ENCODE measurements at regions not wholly inside any gene's neighbourhood (a gene's known extent, or its start where the extent isn't known, plus 50 kb on each side); places are given as distances from the start of the nearest gene placed in this dataset.

DNA sequence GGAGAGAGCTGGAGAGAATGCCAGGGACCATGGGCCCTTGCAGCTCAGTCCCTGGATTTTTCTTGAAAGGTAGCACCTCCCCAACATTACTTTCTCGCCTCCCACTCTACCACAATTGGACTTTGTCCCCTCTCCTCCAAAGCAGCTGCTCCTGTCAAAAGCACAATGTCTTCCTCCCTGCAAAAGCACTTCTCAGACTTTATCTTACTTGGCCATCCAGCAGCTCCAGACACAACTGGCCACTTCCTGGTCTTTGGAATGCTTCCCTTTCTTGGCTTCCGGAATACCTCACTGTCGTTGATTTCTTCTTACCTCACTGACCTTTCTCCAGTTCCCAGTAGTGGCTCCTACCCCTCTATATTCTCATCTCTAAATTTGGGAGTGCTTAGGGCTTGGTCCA lies 134.6 kb upstream of the PROK2 start:
- H3K36me3 ChIP-seq (ENCODE audit: control insufficient read depth, insufficient read depth, low read length) = no peaks in the 10 kb centered on the region
- no peak overlapping the region for H3K4me3 ChIP-seq (ENCODE audit: low read depth, low read length)
- H3K4me1 ChIP-seq (ENCODE audit: control insufficient read depth, insufficient read depth, low read length) = peaks cover 9% of the 10 kb centered on the region
- no peaks in the 10 kb centered on the region for H3K9me3 ChIP-seq (ENCODE audit: control insufficient read depth, insufficient read depth, low read length)
- DNase-seq (ENCODE audit: low read depth in 4 of 6, low spot score in 6 of 6) = no peak
- no peaks in the 10 kb centered on the region for H3K27me3 ChIP-seq (ENCODE audit: control insufficient read depth, insufficient read depth, low read length)
- H3K27ac ChIP-seq (ENCODE audit: low read depth, low read length) = no peak overlapping the region
- 80% methylated on average over 3 of the region's 3 CpGs for WGBS (ENCODE audit: insufficient coverage)

DNA sequence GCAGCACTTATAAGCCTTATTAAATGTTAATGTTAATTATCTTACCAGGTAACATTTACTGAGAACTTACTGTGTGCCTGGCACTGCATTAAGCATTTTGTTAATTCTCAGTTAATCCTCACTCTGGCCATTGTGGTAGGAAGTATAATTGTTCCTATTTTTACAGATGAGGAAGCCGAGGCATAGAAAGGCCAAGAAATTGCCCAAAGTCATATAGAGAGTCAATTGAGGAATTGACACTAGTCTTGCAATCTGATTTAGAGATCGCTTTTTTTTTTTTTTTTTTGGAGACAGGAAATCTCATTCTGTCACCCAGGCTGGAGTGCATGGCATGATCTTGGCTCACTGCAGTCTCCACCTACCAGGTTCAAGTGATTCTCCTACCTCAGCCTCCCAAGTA lies 132.6 kb upstream of the PROK2 start:
- no peak overlapping the region for H3K4me3 ChIP-seq (ENCODE audit: low read depth, low read length)
- H3K36me3 ChIP-seq (ENCODE audit: control insufficient read depth, insufficient read depth, low read length) = no peaks in the 10 kb centered on the region
- no CpG with 5 or more reads among the region's 2 CpGs for WGBS (ENCODE audit: insufficient coverage)
- no peaks in the 10 kb centered on the region for H3K9me3 ChIP-seq (ENCODE audit: control insufficient read depth, insufficient read depth, low read length)
- no peaks in the 10 kb centered on the region for H3K27me3 ChIP-seq (ENCODE audit: control insufficient read depth, insufficient read depth, low read length)
- no peak for DNase-seq (ENCODE audit: low read depth in 4 of 6, low spot score in 6 of 6)
- peaks cover 5% of the 10 kb centered on the region for H3K4me1 ChIP-seq (ENCODE audit: control insufficient read depth, insufficient read depth, low read length)
- H3K27ac ChIP-seq (ENCODE audit: low read depth, low read length) = no peak overlapping the region

- Histone ChIP-seq H3K27me3 (ENCODE audit: control insufficient read depth, insufficient read depth, low read length) (no peaks in the 10 kb centered on the region), H3K4me3 (ENCODE audit: low read depth, low read length) (no peak overlapping the region), H3K9me3 (ENCODE audit: control insufficient read depth, insufficient read depth, low read length) (no peaks in the 10 kb centered on the region), H3K27ac (ENCODE audit: low read depth, low read length) (no peak overlapping the region), H3K36me3 (ENCODE audit: control insufficient read depth, insufficient read depth, low read length) (no peaks in the 10 kb centered on the region), H3K4me1 (ENCODE audit: control insufficient read depth, insufficient read depth, low read length) (peaks cover 5% of the 10 kb centered on the region)
- 33% methylated on average over 3 of the region's 5 CpGs for WGBS (ENCODE audit: insufficient coverage)
- DNase-seq (ENCODE audit: low read depth in 4 of 6, low spot score in 6 of 6) = peak in 2 of 6 donors; percentile 66 to 88
Measured at GRCh38 chr3:71916747-71917369, 131.9 kb upstream of the PROK2 start.

- H3K9me3 ChIP-seq (ENCODE audit: control insufficient read depth, insufficient read depth, low read length) = no peaks in the 10 kb centered on the region
- 90% methylated on average over 6 of the region's 7 CpGs for WGBS (ENCODE audit: insufficient coverage)
- no peak for DNase-seq (ENCODE audit: low read depth in 4 of 6, low spot score in 6 of 6)
Measured at GRCh38 chr3:71912839-71913495, 128.0 kb upstream of the PROK2 start.

GRCh38 chr3:71910108-71910507 lies 125.2 kb upstream of the PROK2 start:
- Histone ChIP-seq H3K9me3 (ENCODE audit: control insufficient read depth, insufficient read depth, low read length) (no peaks in the 10 kb centered on the region), H3K4me3 (ENCODE audit: low read depth, low read length) (no peak overlapping the region), H3K4me1 (ENCODE audit: control insufficient read depth, insufficient read depth, low read length) (peaks cover 10% of the 10 kb centered on the region), H3K27ac (ENCODE audit: low read depth, low read length) (no peak overlapping the region), H3K36me3 (ENCODE audit: control insufficient read depth, insufficient read depth, low read length) (no peaks in the 10 kb centered on the region), H3K27me3 (ENCODE audit: control insufficient read depth, insufficient read depth, low read length) (no peaks in the 10 kb centered on the region)
- no CpG with 5 or more reads among the region's 4 CpGs for WGBS (ENCODE audit: insufficient coverage)
- no peak for DNase-seq (ENCODE audit: low read depth in 4 of 6, low spot score in 6 of 6)

More at GRCh38 chr3:71912839-71913495, 128.0 kb upstream of the PROK2 start:
- no peaks in the 10 kb centered on the region for H3K36me3 ChIP-seq (ENCODE audit: control insufficient read depth, insufficient read depth, low read length)
- no peak overlapping the region for H3K27ac ChIP-seq (ENCODE audit: low read depth, low read length)
- no peak overlapping the region for H3K4me3 ChIP-seq (ENCODE audit: low read depth, low read length)
- H3K4me1 ChIP-seq (ENCODE audit: control insufficient read depth, insufficient read depth, low read length) = peaks cover 7% of the 10 kb centered on the region
- H3K27me3 ChIP-seq (ENCODE audit: control insufficient read depth, insufficient read depth, low read length) = no peaks in the 10 kb centered on the region

DNA sequence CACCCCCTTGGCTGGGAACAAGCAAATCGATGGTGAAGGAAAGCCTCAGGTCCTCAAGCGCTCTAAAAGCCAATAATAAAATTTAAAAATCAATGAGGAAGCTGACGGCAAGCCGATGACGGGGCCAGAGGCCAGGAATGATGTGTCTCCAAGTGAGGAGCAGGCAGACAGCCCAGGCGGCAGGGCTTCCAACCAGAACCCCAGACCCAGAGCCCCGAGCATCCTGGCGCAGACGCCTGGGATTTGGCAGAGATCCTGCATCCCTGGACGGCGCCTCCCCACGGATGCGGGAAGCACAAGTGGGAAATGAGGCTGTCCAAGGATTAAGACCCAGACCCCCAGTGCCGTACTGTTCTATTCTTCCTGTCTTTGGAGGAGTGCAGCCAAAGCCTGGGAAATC lies 123.0 kb upstream of the PROK2 start:
- no peaks in the 10 kb centered on the region for H3K9me3 ChIP-seq (ENCODE audit: control insufficient read depth, insufficient read depth, low read length)
- H3K27me3 ChIP-seq (ENCODE audit: control insufficient read depth, insufficient read depth, low read length) = no peaks in the 10 kb centered on the region
- no peak overlapping the region for H3K27ac ChIP-seq (ENCODE audit: low read depth, low read length)
- 39% methylated on average over 12 of the region's 14 CpGs for WGBS (ENCODE audit: insufficient coverage)
- DNase-seq (ENCODE audit: low read depth in 4 of 6, low spot score in 6 of 6) = peak in 2 of 6 donors; percentile 50 to 85
- H3K4me3 ChIP-seq (ENCODE audit: low read depth, low read length) = no peak overlapping the region
- peaks cover 10% of the 10 kb centered on the region for H3K4me1 ChIP-seq (ENCODE audit: control insufficient read depth, insufficient read depth, low read length)
- H3K36me3 ChIP-seq (ENCODE audit: control insufficient read depth, insufficient read depth, low read length) = no peaks in the 10 kb centered on the region

- no peaks in the 10 kb centered on the region for H3K27me3 ChIP-seq (ENCODE audit: control insufficient read depth, insufficient read depth, low read length)
- H3K27ac ChIP-seq (ENCODE audit: low read depth, low read length) = no peak overlapping the region
- H3K4me1 ChIP-seq (ENCODE audit: control insufficient read depth, insufficient read depth, low read length) = peaks cover 10% of the 10 kb centered on the region
- no peaks in the 10 kb centered on the region for H3K36me3 ChIP-seq (ENCODE audit: control insufficient read depth, insufficient read depth, low read length)
- H3K9me3 ChIP-seq (ENCODE audit: control insufficient read depth, insufficient read depth, low read length) = no peaks in the 10 kb centered on the region
- DNase-seq (ENCODE audit: low read depth in 4 of 6, low spot score in 6 of 6) = no peak
- no peak overlapping the region for H3K4me3 ChIP-seq (ENCODE audit: low read depth, low read length)
- 70% methylated on average over 2 of the region's 3 CpGs for WGBS (ENCODE audit: insufficient coverage)
Measured at GRCh38 chr3:71906976-71907375, 122.0 kb upstream of the PROK2 start.

DNA sequence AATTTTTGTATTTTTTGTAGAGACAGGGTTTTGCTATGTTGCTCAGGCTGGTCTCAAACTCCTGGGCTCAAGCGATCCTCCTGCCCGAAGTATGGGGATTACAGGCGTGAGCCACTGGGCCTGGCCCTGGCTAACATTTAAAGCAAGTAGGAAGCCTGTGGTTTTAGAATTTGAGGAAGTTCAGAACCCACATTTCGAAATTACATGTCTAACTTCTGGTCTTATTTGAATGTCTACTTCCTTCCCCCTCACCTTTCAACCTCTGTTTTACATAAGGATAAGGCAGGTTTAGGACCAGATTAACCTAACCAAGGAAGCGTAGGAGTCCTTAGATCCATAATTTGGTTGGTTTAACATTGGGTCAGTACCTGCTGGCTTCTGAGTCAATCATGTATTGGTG lies 120.5 kb upstream of the PROK2 start:
- WGBS (ENCODE audit: insufficient coverage) = 82% methylated on average over 3 of the region's 5 CpGs
- H3K27me3 ChIP-seq (ENCODE audit: control insufficient read depth, insufficient read depth, low read length) = no peaks in the 10 kb centered on the region
- H3K9me3 ChIP-seq (ENCODE audit: control insufficient read depth, insufficient read depth, low read length) = no peaks in the 10 kb centered on the region
- no peaks in the 10 kb centered on the region for H3K36me3 ChIP-seq (ENCODE audit: control insufficient read depth, insufficient read depth, low read length)
- H3K27ac ChIP-seq (ENCODE audit: low read depth, low read length) = no peak overlapping the region
- H3K4me3 ChIP-seq (ENCODE audit: low read depth, low read length) = no peak overlapping the region
- DNase-seq (ENCODE audit: low read depth in 4 of 6, low spot score in 6 of 6) = no peak
- H3K4me1 ChIP-seq (ENCODE audit: control insufficient read depth, insufficient read depth, low read length) = peaks cover 10% of the 10 kb centered on the region

GRCh38 chr3:71903936-71904335 lies 119.0 kb upstream of the PROK2 start:
- 85% methylated on average over 3 of the region's 6 CpGs for WGBS (ENCODE audit: insufficient coverage)
- Histone ChIP-seq H3K27ac (ENCODE audit: low read depth, low read length) (no peak overlapping the region), H3K9me3 (ENCODE audit: control insufficient read depth, insufficient read depth, low read length) (no peaks in the 10 kb centered on the region), H3K36me3 (ENCODE audit: control insufficient read depth, insufficient read depth, low read length) (no peaks in the 10 kb centered on the region), H3K4me3 (ENCODE audit: low read depth, low read length) (no peak overlapping the region), H3K27me3 (ENCODE audit: control insufficient read depth, insufficient read depth, low read length) (no peaks in the 10 kb centered on the region), H3K4me1 (ENCODE audit: control insufficient read depth, insufficient read depth, low read length) (peaks cover 10% of the 10 kb centered on the region)
- DNase-seq (ENCODE audit: low read depth in 4 of 6, low spot score in 6 of 6) = no peak

DNA sequence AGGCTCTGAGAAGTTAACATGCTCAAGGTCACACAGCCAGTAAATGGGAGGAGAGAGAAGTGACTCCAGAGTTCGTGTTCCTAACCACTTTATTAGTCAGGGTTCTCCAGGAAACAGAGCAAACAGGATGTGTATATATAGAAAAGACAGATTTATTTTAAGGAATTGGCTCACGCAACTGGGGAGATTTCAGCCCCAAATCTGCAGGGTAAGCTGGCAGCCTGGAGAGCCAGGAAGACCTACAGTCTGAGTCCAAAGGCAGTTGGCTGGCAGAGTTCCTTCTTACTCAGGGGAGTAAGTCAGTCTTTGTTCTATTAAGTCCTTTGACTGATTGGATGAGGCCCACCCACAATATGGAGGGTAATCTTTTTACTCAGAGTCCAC lies 118.2 kb upstream of the PROK2 start:
- Histone ChIP-seq H3K36me3 (ENCODE audit: control insufficient read depth, insufficient read depth, low read length) (no peaks in the 10 kb centered on the region), H3K27me3 (ENCODE audit: control insufficient read depth, insufficient read depth, low read length) (no peaks in the 10 kb centered on the region), H3K9me3 (ENCODE audit: control insufficient read depth, insufficient read depth, low read length) (no peaks in the 10 kb centered on the region), H3K4me1 (ENCODE audit: control insufficient read depth, insufficient read depth, low read length) (peaks cover 9% of the 10 kb centered on the region), H3K4me3 (ENCODE audit: low read depth, low read length) (no peak overlapping the region), H3K27ac (ENCODE audit: low read depth, low read length) (no peak overlapping the region)
- peak in 1 of 6 donors; percentile 7 for DNase-seq (ENCODE audit: low read depth in 4 of 6, low spot score in 6 of 6)
- 83% methylated on average over 1 of the region's 2 CpGs for WGBS (ENCODE audit: insufficient coverage)
